ENCODE measurements at regions not wholly inside any gene's neighbourhood (a gene's known extent, or its start where the extent isn't known, plus 50 kb on each side); places are given as distances from the start of the nearest gene placed in this dataset.
"Not testable (repeated sequence)": the region's sequence is repeated elsewhere in the genome, so short reads cannot be mapped to it uniquely, and the experiment has no call there.

GRCh38 chr4:149870008-149870407 is 54.4 kb upstream of the IQCM start:
- no peak for DNase-seq

- no peak for DNase-seq
These were observed 66.1 kb upstream of the IQCM start for GRCh38 chr4:149881744-149882143.

DNA sequence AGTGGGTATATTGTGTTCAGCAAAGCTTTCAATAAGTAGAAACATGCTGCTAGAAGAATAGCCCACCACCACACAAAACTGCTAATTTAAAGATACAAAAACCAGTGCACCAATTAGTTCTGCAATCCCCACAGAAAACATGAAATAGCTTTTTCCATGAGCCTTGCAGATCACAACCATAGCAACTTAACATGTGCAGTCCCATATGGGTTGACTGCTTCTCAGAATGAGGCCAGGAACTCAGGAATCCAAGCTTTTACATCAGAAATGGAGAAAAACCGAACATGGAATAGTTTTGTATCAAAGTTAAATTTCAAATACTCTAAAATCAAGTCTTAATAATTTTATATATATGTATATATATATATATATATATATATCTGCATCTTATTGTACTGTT is 66.6 kb upstream of the IQCM start:
- DNase-seq: no peak

DNA sequence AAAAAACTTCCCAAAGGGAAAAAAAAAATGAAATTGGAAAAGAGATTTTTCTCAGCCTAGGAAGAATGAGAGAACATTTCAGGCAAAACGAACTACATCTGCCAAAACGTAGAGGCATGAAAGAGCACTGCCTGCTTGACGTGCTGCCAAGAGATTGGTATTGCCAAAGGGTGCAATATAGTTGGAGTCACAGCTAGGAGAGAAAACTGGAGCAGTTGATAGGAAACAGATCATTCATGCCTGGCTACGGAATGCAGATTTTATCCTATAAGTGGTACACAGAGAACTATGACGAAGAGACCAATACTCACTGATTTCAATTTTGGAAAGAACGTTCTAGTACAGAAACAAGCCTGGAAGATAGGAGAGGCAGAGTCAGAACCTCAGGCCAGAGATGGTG is 68.4 kb upstream of the IQCM start:
- DNase-seq: no peak

- DNase-seq: no peak
These were observed 69.0 kb upstream of the IQCM start for GRCh38 chr4:149884529-149885181.

- DNase-seq: no peak
These were observed 70.3 kb upstream of the IQCM start for GRCh38 chr4:149885896-149886295.

- DNase-seq: no peak
These were observed 71.3 kb upstream of the IQCM start for GRCh38 chr4:149886786-149887490.

DNA sequence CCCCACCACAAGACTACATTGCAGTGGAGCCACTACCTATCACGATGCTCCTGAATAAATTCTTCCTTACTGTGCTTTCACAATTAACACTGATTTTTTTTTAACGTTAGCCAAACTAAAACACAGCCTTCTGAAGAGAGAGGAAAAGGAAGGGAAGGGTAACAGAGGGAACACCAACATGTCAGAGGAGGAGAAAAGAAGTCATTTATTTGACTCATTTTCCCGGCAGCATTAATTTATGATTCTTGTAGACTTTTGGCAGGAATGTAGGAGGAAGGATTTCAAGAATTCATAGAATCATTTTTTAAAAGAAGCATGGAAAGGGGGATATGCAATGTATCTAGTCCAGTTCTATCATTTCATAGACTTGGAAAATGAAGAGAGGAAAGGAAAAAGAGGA is 74.3 kb upstream of the IQCM start:
- DNase-seq: no peak

DNA sequence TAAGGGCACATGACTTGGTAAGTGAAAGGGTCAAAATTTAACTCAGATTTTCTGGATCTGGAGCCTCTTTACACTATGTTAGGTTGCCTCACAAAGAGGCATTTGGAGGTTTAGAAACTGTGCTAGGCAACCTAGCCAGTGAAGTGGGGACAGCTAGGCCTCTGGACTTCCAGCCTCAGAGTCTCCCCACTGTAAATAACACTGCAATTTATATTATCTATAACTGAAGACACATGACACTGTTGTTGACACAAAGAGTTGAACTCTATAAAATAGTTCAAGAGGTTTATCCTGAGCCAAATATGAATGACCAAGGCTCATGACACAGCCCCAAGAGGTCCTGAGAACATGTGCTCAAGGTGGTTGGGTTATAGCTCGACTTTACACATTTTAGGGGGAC is 74.9 kb upstream of the IQCM start:
- no peak for DNase-seq

GRCh38 chr4:149891426-149891825 is 75.8 kb upstream of the IQCM start:
- no peak for DNase-seq

- no peak for DNase-seq
These were observed 80.8 kb upstream of the IQCM start for GRCh38 chr4:149896432-149896831.

- DNase-seq: no peak
These were observed 82.1 kb upstream of the IQCM start for GRCh38 chr4:149897783-149898182.

GRCh38 chr4:149901128-149901527 is 85.5 kb upstream of the IQCM start:
- DNase-seq: no peak

DNA sequence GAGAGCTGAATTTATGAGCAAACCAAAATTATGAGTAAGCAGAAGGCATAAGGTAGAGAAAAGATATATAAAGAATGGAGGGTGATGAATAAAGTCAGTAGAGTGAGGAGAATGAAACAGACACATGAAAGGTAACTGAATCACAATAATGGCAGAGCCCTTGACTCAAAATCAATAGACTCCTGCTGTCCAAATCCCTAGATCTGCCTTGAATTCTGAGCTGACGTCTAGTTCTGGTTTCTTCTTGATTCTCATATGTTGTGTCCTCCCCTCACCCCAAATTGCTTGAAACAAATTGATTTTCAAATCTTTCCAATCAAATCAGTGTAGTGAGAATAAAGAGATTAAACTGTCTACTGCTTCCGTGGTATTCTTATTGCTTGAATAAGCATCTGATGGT is 86.6 kb upstream of the IQCM start:
- no peak for DNase-seq

GRCh38 chr4:149910177-149910576 is 94.5 kb upstream of the IQCM start:
- DNase-seq: no peak

DNA sequence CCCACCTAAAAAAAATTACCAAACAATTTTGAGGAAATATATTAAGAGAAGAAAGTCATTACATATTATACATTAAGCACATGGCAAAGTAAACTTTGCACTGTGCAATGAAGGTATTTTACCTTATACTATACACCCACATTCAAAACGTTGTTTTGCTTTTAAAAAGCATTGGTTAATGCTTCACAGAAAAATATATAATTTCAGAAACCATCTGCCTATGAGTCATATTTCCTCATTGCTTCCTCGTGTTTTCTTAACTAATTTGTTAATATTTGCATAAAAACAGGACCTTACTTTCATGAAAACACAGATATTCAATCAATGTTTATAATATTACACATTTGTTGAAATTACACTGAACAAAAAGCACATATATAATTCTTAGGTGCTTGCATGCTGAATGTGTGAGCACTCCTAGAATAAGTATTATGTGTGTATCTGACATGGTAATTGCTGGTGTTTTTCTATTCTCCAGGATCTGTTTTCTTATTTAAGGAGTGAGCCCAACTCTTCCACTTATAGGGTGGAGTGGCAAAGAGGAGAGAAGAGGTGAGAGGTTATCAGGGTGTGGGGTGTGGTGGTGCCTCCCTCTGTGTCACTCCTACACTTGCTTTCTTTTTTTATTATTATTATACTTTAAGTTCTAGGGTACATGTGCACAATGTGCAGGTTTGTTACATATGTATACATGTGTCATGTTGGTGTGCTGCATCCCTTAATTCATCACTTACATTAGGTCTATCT is 95.1 kb upstream of the IQCM start:
- DNase-seq: no peak

- no peak for DNase-seq
These were observed 95.7 kb upstream of the IQCM start for GRCh38 chr4:149911354-149911753.

DNA sequence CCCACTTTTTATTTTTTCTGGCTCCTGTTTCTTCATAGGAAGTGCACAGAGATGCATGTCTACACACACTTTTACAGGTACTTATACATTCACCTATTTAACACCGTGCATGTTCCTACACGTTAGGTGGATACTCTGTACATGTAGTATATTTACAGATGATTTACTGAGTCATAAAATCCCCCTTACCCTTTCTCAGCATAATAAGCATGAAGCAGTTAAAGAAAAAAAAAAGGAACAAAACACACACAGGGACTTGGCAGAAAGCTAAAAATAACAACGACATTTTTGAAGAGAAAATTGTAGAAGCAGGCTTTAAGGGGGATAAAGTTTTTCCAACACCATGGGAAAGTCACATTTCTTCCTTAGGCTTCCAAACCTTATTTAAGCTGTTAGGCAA is 96.4 kb upstream of the IQCM start:
- no peak for DNase-seq

DNA sequence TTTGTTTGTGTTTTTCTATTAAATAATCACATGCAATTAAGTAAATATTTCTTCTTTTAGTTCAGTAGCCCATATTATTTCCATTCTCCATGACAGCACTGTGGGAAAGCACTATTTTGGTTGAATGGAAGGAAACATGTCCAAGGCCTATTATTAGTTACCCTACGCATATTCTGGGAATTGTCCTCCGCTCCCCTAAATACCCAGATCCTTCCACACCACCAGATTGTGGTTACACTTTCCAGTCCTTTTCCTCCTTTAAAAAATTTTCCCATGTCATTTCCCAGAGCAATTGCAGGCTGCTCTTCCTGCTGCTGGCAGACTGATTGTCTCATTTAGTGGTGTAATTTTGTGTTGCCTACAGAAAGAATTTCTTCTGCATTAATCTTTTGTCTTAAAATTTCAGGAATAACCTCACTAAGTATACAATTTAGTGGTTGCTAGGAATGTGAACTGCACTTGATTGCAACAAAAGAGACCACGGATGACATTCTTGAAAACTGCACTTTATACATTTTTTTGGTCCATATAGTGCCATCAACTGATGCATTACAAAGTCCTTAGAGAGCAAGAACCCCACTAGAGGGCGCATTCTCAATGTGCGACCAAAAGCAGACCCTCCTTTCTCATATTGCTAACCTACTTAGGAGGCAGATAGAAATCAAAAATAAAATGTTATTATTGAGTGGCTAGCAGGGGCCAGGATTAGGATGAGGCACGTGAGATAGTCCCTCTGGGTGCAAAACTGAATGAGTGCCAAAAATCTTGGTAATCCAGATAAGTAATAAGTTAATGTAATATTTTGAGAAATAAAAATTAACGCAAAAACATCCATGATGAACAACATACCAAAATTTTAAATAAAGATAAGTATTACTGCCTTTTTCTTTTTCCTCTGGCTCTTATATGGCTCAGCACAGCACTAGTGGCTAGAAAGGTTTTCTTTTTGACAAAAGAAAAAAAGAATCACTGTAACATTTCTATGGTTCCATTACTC is 98.8 kb upstream of the IQCM start:
- peak; percentile 24 for DNase-seq

DNA sequence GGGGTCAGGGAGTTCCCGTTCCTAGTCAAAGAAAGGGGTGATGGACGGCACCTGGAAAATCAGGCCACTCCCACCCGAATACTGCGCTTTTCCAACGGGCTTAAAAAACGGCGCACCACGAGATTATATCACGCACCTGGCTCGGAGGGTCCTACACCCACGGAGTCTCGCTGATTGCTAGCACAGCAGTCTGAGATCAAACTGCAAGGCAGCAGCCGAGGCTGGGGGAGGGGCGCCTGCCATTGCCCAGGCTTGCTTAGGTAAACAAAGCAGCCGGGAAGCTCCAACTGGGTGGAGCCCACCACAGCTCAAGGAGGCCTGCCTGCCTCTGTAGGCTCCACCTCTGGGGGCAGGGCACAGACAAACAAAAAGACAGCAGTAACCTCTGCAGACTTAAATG is 100.1 kb upstream of the IQCM start:
- DNase-seq: not testable (repeated sequence)

GRCh38 chr4:149923736-149924135 is 108.1 kb upstream of the IQCM start:
- DNase-seq: no peak

DNA sequence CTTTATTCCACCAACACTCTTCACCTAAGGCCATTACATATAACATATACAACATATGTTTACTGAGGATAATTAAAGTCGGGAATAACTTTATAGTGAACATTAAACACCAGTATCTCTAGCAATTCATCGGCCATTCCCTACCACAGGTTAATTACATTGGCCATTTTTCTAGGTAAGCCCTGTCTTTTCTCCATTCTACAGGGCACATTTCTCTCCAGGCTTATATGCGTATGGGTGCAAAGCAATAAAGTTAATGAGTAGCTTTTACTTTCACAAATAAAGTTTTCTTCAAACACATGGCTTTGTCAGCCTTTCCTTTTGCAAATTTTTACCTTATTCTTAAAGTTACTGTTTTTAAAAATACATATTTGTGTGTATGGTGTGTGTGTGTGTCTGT is 111.9 kb upstream of the IQCM start:
- DNase-seq: no peak

- no peak for DNase-seq
These were observed 112.9 kb upstream of the IQCM start for GRCh38 chr4:149928507-149928906.
